Effector CD4-positive, alpha-beta T cell (primary cell): ENCODE measurements at regions not wholly inside any gene's neighbourhood (a gene's known extent, or its start where the extent isn't known, plus 50 kb on each side); places are given as distances from the start of the nearest gene placed in this dataset.
"Not testable (repeated sequence)": the region's sequence is repeated elsewhere in the genome, so short reads cannot be mapped to it uniquely, and the experiment has no call there.

Experiments
- DNase-seq: peaks from one replicate; pipeline ENCODE4 v3.0.0-alpha.2; 2020

DNA sequence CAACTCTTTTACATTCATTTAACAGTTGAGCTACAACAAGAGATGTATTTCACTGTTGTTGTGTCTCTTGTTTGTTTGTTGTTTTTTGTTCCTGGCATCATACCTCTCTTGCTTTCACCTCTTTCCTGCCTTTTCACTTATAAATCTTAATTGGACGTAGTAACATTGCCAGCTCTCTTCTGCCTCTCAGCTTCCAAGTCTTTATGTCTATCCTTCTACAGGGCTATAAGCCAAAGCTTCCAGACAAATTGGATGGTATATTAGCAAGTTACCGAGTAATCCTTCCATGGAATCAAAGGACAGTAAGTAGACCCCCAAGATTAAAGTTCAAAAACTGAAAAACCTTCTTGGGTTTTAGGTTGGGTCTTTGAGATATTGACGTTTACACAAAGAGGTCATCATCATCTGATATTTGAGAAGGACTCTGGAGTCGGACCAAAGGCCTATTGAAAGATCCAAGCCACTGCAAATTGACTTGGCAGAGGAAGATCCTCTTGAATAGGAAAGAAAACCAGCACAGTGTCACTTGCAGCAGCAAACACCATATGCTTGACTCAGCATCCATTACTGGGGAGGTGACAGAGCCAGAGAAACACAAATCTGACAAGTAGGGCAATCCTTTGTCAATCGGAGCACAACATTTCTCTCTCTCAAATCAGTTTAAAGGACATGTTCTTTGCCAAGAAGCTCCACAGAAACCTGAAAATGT lies 648.5 kb upstream of the NR2F2 start:
- no peak for DNase-seq

- no peak for DNase-seq
Measured at GRCh38 chr15:95684126-95684525, 646.4 kb upstream of the NR2F2 start.

GRCh38 chr15:95684693-95685115 lies 645.8 kb upstream of the NR2F2 start:
- DNase-seq, result no peak

- DNase-seq, result no peak
Measured at GRCh38 chr15:95687061-95687460, 643.4 kb upstream of the NR2F2 start.

DNA sequence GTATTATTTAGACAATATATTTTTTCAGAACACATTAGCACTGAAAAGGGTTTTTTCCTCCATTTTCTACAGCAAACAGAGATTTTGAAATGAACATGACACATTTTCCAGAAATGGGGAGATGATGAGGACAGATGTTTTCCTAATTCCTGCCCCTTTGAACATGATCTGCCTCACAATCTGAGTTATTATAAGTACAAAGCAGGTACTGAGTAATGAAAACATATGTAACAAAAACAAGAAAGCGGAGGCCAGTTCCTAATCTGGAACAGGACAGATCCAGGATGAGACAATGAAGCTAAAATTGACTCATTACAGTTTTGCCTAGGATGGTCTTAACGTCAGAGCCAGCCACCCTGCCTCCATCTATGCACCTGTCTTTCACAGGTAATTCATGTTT lies 642.8 kb upstream of the NR2F2 start:
- no peak for DNase-seq

- no peak for DNase-seq
Measured at GRCh38 chr15:95690631-95691340, 639.7 kb upstream of the NR2F2 start.

DNA sequence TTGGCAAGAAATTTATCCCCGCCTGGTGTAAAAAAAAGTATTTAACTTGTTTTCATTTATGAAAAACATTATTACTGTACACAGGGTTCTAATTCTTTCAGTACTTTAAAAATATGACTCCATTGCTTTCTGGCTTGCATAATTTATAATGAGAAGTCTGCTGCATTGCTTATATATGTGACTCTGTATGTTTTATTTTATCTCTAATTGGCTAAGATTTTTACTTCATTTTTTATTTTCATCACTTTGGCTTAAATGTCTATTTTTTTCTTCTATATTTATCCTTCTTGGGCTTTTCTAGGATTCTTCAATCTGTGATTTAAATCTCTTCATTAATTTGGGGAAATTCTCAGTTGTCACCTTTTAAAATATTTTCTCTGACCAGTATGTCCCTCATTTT lies 636.6 kb upstream of the NR2F2 start:
- no peak for DNase-seq

GRCh38 chr15:95698230-95698629 lies 632.3 kb upstream of the NR2F2 start:
- DNase-seq, result no peak

- no peak for DNase-seq
Measured at GRCh38 chr15:95698951-95699350, 631.5 kb upstream of the NR2F2 start.

DNA sequence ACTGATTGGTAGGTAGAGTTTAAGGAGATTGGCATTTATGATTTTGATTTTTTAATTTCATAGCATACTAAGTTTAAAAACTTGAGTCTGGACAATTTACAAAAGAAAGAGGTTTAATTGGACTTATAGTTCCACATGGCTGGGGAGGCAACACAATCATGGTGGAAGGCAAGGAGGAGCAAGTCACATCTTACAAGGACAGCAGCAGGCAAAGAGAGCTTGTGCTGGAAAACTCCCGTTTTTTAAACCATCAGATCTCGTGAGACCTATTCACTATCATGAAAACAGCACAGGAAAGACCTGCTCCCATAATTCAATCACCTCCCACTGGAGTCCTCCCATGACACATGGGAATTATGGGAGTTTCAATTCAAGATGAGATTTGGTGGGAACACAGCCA lies 630.9 kb upstream of the NR2F2 start:
- DNase-seq, result no peak

DNA sequence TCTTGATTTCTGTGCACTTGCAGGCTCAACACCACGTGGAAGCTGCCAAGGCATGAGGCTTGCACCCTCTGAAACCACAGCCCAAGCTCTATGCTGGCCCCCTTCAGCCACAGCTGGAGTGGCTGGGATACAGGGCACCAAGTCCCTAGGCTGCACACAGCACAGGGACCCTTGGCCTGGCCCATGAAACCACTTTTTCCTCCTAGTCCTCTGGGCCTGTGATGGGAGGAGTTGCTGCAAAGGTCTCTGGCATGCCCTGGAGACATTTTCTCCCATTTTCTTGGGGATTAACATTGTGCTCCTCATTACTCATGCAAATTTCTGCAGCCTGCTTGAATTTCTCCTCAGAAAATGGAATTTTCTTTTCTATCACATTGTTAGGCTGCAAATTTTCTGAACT lies 629.8 kb upstream of the NR2F2 start:
- DNase-seq, result not testable (repeated sequence)

DNA sequence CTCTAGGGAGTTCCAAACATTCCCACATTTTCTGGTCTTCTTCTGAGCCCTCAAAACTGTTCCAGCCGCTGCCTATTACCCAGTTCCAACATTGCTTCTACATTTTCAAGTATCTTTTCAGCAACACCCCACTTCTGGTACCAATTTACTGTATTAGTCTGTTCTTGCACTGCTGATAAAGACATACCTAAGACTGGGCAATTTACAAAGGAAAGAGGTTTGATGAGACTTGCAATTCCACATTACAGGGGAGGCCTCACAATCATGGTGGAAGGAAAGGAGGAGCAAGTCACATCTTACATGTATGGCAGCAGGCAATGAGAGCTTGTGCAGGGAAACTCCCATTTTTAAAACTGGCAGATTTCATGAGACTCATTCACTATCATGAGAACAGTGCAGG lies 629.1 kb upstream of the NR2F2 start:
- no peak for DNase-seq

DNA sequence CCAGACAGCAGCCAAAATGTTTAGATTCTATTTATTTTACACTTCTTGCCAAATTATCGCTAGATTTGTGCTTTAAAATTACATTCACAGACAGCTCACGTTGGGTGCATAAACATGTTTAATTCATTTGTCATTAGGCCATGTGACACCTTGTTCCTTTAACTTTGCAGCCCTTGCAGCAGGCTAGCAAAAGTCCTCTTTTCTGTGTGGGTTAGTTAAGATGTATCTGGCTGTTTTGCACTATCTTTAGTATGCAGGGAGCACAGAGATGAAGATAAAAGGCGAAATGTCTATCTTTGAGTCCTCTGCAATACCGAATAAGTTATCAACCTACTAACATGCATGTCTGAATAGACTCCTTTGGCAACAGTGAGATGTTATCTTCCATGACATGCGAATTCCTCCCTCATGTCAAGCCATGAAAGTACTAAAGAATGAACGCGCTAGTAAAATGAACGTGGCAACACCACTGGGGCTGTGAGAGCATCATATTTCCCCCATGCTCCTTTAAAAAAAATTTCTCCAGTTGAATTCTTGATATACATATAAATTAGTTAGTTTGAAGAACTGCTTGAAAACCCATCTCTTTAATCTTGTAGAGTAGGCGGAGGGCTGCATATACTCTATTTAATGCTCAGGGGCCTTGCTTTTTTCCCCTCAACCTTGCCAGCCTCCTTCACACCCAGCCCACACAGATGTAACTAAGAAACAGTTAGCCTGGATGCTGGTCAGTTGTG lies 620.4 kb upstream of the NR2F2 start:
- DNase-seq, result no peak

DNA sequence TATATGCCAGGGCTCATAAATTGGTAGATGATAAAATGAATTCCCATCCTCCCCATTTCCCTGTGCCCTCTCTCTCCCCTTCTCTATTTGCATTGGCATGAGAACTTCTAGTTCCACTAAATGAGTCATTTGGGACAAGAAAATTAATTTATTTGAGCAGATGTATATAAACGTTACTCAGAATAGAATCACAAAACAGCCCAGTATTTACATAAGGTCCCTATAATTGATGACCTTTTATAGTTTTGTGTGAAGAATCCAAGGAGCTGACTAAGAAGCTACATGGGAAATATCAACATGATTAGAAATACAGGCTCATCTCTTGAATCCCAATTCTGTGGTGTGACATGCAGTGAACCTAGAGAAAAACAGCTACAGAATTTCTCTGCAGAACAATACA lies 617.7 kb upstream of the NR2F2 start:
- DNase-seq, result no peak

GRCh38 chr15:95713324-95713723 lies 617.2 kb upstream of the NR2F2 start:
- DNase-seq, result no peak

GRCh38 chr15:95715116-95715903 lies 615.2 kb upstream of the NR2F2 start:
- DNase-seq, result no peak

GRCh38 chr15:95715906-95716656 lies 614.4 kb upstream of the NR2F2 start:
- no peak for DNase-seq

DNA sequence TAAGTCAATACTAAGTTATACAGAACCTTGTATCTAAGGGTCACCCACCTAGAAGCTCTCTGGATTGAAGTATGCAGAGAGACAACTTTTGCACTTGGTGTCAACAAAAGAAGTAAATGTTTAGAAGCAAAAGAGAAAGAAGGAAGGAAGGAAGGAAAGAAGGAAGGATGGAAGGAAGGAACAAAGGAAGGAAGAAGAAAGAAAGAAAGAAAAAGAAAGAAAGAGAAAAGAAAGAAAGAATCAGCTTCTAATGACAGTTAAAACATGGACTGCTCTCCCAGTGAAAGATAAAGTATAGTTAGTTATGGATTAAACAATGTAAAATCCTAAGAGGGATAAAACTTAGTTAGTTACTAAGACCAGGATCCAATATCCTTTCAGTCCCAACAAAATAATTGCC lies 613.8 kb upstream of the NR2F2 start:
- DNase-seq, result no peak

DNA sequence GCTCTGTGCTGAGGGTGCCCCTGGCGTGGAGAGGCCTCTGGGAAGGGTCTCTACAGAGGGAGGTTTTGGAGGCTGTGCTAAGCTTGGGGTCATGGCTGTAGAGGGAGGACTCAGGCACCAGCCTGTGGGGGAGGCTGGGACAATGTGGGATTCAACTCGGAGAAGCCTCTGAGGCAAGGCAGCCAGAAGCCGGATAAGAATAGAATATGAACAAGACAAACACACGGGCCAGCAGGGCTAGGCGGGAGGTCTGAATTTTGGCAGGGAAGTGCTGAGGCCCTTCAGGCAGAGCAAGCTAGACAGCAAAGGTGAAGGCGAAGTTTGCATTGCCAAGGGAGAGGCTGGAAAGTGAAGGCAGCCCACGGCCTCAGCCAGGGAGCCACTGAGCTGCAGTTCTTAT lies 612.1 kb upstream of the NR2F2 start:
- DNase-seq, result no peak

- no peak for DNase-seq
Measured at GRCh38 chr15:95724908-95725633, 605.4 kb upstream of the NR2F2 start.

GRCh38 chr15:95726891-95727290 lies 603.6 kb upstream of the NR2F2 start:
- no peak for DNase-seq

DNA sequence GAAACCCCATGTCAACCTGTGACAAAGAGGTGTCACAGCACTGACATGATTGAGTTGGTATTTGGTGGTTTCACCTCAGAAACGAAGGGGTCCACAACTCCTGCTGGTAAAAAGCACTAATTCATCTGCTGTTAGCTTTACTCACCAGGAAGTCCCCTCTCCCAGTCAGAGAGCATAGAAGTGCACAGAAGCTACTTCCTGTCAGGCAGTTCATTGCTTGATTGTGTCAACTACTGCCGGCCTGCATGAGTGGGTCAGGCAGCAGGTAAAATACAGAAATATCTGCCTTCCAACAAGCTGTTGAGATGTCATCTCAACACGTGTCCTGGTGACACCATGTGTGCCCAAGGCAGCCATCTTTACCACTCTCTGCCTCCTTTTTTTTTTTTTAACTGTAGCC lies 596.6 kb upstream of the NR2F2 start:
- no peak for DNase-seq
